MM.1S (cell line): ENCODE measurements at regions not wholly inside any gene's neighbourhood (a gene's known extent, or its start where the extent isn't known, plus 50 kb on each side); places are given as distances from the start of the nearest gene placed in this dataset.

Experiments
- DNase-seq: peaks from one replicate; pipeline ENCODE4 v3.0.0-alpha.2; 2015
- H2AFZ ChIP-seq: fragments of 300-600 bp; sonication (generic); 2 replicates; pipeline ENCODE4 v1.6.0; 2016; ENCODE audit warnings: antibody characterized with exemption, low read length
- H3F3A ChIP-seq: fragments of 300-600 bp; sonication (generic); 2 replicates; pipeline ENCODE4 v1.6.1; 2016; ENCODE audit warnings: mild to moderate bottlenecking, antibody characterized with exemption, low read length, moderate library complexity, mixed read lengths; ENCODE audit not compliant: insufficient read depth
- H3K27ac ChIP-seq: fragments of 300-600 bp; sonication (generic); 2 replicates; pipeline ENCODE4 v1.5.1; 2016; ENCODE audit warnings: mild to moderate bottlenecking, low read length
- H3K27me3 ChIP-seq: fragments of 300-600 bp; sonication (generic); replicated peaks from 2 replicates; pipeline ENCODE4 v1.6.0; 2016; ENCODE audit warnings: low read length; ENCODE audit not compliant: insufficient read depth
- H3K36me3 ChIP-seq: fragments of 300-600 bp; sonication (generic); replicated peaks from 2 replicates; pipeline ENCODE4 v1.6.1; 2016; ENCODE audit warnings: mild to moderate bottlenecking, low read length, mixed read lengths; ENCODE audit not compliant: insufficient read depth
- H3K4me1 ChIP-seq: fragments of 300-600 bp; sonication (generic); 2 replicates; pipeline ENCODE4 v1.6.1; 2016; ENCODE audit warnings: low read length, mixed read lengths
- H3K4me2 ChIP-seq: fragments of 300-600 bp; sonication (generic); 2 replicates; pipeline ENCODE4 v1.6.0; 2016; ENCODE audit warnings: low read depth, low read length
- H3K4me3 ChIP-seq: fragments of 300-600 bp; sonication (generic); 2 replicates; pipeline ENCODE4 v1.5.1; 2016; ENCODE audit warnings: low read length, mixed read lengths
- H3K79me2 ChIP-seq: fragments of 300-600 bp; sonication (generic); 2 replicates; pipeline ENCODE4 v1.6.1; 2016; ENCODE audit warnings: mixed run types, low read length, mixed read lengths
- H3K9ac ChIP-seq: fragments of 300-600 bp; sonication (generic); 2 replicates; pipeline ENCODE4 v1.6.1; 2016; ENCODE audit warnings: low read length, mixed read lengths
- H3K9me2 ChIP-seq: fragments of 300-600 bp; sonication (generic); replicated peaks from 2 replicates; pipeline ENCODE4 v1.6.1; 2016; ENCODE audit warnings: mild to moderate bottlenecking, low read length, mixed read lengths; ENCODE audit not compliant: insufficient read depth
- H3K9me3 ChIP-seq: fragments of 300-600 bp; sonication (generic); replicated peaks from 2 replicates; pipeline ENCODE4 v1.6.1; 2016; ENCODE audit warnings: mild to moderate bottlenecking, low read length, mixed read lengths; ENCODE audit not compliant: insufficient read depth
- H4K20me1 ChIP-seq: fragments of 300-600 bp; sonication (generic); 2 replicates; pipeline ENCODE4 v1.6.1; 2016; ENCODE audit warnings: mild to moderate bottlenecking, low read length, moderate library complexity, mixed read lengths; ENCODE audit not compliant: insufficient read depth
- EZH2 ChIP-seq: fragments of 300-600 bp; sonication (generic); optimal IDR thresholded peaks from 2 replicates; pipeline ENCODE3; 2017; ENCODE audit warnings: low read depth, mild to moderate bottlenecking, antibody characterized with exemption, low read length, mixed read lengths
- EZH2phosphoT487 ChIP-seq: fragments of 300-600 bp; sonication (generic); IDR thresholded peaks from 2 replicates; pipeline ENCODE4 v1.6.1; 2018; ENCODE audit warnings: antibody characterized with exemption, low read length
- TF ChIP-seq, protein P1 (sequence below): fragments of 300-600 bp; sonication (generic); IDR thresholded peaks from 2 replicates; pipeline ENCODE4 v1.5.1; 2016; ENCODE audit warnings: antibody characterized with exemption, low read length, mixed read lengths

DNA sequence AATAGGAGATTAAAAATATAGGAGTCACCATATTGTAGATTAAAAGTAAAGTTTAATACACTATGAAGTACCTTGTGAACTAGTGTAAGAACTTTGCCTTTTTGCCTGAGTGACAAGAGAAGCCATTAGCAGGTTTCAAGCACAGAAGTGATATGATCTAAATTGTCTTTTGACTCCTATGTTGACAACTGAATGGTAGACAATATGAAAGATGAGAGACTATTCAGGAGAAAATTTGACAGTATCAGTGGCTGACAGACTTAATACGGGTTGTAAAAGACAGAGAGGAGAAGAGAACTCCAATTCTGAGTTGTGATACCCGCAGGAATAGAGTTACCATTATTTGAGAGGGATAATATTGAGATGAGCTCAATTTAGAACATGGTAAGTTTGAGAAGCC, 1259.8 kb downstream of the PCDH7 start:
- DNase-seq: no peak
- Histone ChIP-seq H3K79me2 (no peaks in the 10 kb centered on the region), H3K27me3 (no peaks in the 10 kb centered on the region), H3F3A (no peaks in the 10 kb centered on the region), H3K27ac (no peak overlapping the region), H3K9me2 (no peaks in the 10 kb centered on the region), H4K20me1 (no peaks in the 10 kb centered on the region), H3K9ac (no peak overlapping the region), H3K9me3 (no peaks in the 10 kb centered on the region), H3K4me1 (no peaks in the 10 kb centered on the region), H3K36me3 (no peaks in the 10 kb centered on the region), H3K4me3 (no peak overlapping the region), H2AFZ (no peak overlapping the region), H3K4me2 (no peak overlapping the region)
- TF ChIP-seq, protein P1, sequence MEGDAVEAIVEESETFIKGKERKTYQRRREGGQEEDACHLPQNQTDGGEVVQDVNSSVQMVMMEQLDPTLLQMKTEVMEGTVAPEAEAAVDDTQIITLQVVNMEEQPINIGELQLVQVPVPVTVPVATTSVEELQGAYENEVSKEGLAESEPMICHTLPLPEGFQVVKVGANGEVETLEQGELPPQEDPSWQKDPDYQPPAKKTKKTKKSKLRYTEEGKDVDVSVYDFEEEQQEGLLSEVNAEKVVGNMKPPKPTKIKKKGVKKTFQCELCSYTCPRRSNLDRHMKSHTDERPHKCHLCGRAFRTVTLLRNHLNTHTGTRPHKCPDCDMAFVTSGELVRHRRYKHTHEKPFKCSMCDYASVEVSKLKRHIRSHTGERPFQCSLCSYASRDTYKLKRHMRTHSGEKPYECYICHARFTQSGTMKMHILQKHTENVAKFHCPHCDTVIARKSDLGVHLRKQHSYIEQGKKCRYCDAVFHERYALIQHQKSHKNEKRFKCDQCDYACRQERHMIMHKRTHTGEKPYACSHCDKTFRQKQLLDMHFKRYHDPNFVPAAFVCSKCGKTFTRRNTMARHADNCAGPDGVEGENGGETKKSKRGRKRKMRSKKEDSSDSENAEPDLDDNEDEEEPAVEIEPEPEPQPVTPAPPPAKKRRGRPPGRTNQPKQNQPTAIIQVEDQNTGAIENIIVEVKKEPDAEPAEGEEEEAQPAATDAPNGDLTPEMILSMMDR: no peak
- TF ChIP-seq EZH2phosphoT487 (no peak), EZH2 (no peak)

DNA sequence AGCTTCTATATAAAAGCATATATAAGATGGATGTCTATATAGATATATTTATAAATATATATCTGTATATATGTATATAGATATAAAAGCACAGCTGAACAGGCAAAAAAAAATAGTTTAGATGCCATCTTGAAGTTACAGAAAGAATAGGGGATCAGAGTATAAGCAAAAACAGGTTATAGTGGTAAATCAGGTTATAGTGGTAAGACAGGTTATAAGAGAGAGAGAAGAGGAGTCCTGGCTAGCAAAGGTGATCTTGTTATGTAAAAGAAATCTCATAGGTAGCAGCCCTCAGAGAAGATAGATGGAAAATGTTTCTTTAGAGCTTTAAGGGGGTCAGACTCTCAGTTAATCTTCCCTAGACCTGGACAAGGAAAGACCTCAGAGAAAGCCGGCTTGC, 1263.1 kb downstream of the PCDH7 start:
- no peaks in the 10 kb centered on the region for H3K36me3 ChIP-seq
- H4K20me1 ChIP-seq: no peaks in the 10 kb centered on the region
- H3K9ac ChIP-seq: no peak overlapping the region
- TF ChIP-seq EZH2phosphoT487 (no peak), EZH2 (no peak)
- TF ChIP-seq, protein P1: no peak
- H3K9me2 ChIP-seq: no peaks in the 10 kb centered on the region
- no peaks in the 10 kb centered on the region for H3K79me2 ChIP-seq
- no peaks in the 10 kb centered on the region for H3K27me3 ChIP-seq
- no peak for DNase-seq
- no peak overlapping the region for H3K4me2 ChIP-seq
- no peaks in the 10 kb centered on the region for H3K9me3 ChIP-seq
- H3K4me3 ChIP-seq: no peak overlapping the region
- no peaks in the 10 kb centered on the region for H3F3A ChIP-seq
- H3K27ac ChIP-seq: no peak overlapping the region
- H2AFZ ChIP-seq: no peak overlapping the region
- no peaks in the 10 kb centered on the region for H3K4me1 ChIP-seq

DNA sequence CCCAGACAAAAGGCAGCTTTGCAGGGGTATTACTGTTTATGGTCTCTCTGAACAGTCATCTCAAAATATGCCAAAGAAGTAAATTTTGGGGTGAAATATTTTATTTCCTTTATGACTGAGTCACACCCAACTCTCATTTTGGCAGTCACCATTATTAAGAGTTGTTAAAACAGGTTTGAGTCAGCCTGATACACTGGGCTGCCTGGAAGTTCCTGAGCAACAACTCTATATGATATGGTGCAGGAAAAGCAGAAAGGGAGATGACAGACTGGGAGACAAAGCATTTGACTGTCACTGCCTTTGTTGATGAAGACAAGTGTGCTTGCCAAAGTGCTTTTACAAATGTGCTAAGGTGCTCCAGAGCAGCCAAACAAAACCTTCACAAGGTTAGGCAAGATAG, 1263.5 kb downstream of the PCDH7 start:
- no peak overlapping the region for H3K9ac ChIP-seq
- no peak overlapping the region for H3K27ac ChIP-seq
- H3F3A ChIP-seq: no peaks in the 10 kb centered on the region
- DNase-seq: no peak
- no peaks in the 10 kb centered on the region for H3K36me3 ChIP-seq
- H3K27me3 ChIP-seq: no peaks in the 10 kb centered on the region
- no peak overlapping the region for H3K4me2 ChIP-seq
- H4K20me1 ChIP-seq: no peaks in the 10 kb centered on the region
- TF ChIP-seq, protein P1: no peak
- TF ChIP-seq EZH2 (no peak), EZH2phosphoT487 (no peak)
- no peaks in the 10 kb centered on the region for H3K79me2 ChIP-seq
- H3K9me3 ChIP-seq: no peaks in the 10 kb centered on the region
- no peaks in the 10 kb centered on the region for H3K9me2 ChIP-seq
- no peaks in the 10 kb centered on the region for H3K4me1 ChIP-seq
- H3K4me3 ChIP-seq: no peak overlapping the region
- H2AFZ ChIP-seq: no peak overlapping the region

DNA sequence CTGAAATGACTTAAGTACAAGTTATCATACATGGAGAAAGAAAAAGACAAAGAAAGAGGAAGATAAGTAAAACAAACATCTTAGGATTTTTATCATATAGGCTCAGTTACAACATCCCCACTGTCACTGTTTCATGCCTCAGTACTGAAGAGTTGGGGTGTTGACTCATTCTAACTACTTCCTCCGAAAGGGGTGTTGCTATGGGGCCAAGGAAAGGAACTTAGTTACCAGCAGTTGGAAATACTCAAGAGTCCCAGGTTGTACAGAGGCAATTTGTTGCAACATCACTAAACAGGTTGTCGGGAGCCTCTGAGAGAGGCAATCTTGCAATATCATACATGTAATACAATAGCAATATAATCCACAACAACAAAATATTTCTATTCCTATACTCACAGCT, 1264.7 kb downstream of the PCDH7 start:
- no peak overlapping the region for H3K4me3 ChIP-seq
- no peaks in the 10 kb centered on the region for H3F3A ChIP-seq
- H3K27ac ChIP-seq: no peak overlapping the region
- H3K9ac ChIP-seq: no peak overlapping the region
- no peaks in the 10 kb centered on the region for H3K79me2 ChIP-seq
- DNase-seq: no peak
- H4K20me1 ChIP-seq: no peaks in the 10 kb centered on the region
- no peaks in the 10 kb centered on the region for H3K9me2 ChIP-seq
- H3K4me2 ChIP-seq: no peak overlapping the region
- no peak overlapping the region for H2AFZ ChIP-seq
- H3K4me1 ChIP-seq: no peaks in the 10 kb centered on the region
- H3K9me3 ChIP-seq: no peaks in the 10 kb centered on the region
- no peaks in the 10 kb centered on the region for H3K27me3 ChIP-seq
- no peak for TF ChIP-seq EZH2
- no peak for TF ChIP-seq EZH2phosphoT487
- TF ChIP-seq, protein P1: no peak
- H3K36me3 ChIP-seq: no peaks in the 10 kb centered on the region
